ENCODE measurements at regions not wholly inside any gene's neighbourhood (a gene's known extent, or its start where the extent isn't known, plus 50 kb on each side); places are given as distances from the start of the nearest gene placed in this dataset.
A peak's percentile ranks its signal among the peaks of the same experiment; 100 is the strongest.
"Not testable (repeated sequence)": the region's sequence is repeated elsewhere in the genome, so short reads cannot be mapped to it uniquely, and the experiment has no call there.

- not testable (repeated sequence) for DNase-seq (ENCODE audit: low spot score); H4K20me1 ChIP-seq (ENCODE audit: insufficient read depth, poor library complexity, severe bottlenecking); H3K4me3 ChIP-seq; H3K27me3 ChIP-seq; H3K4me1 ChIP-seq (ENCODE audit: insufficient read depth); H3K79me2 ChIP-seq; H3K4me2 ChIP-seq; H3K36me3 ChIP-seq (replicated peaks; ENCODE audit: insufficient read depth, low read depth); H3K9me2 ChIP-seq (replicated peaks; ENCODE audit: insufficient read depth); H2AFZ ChIP-seq; H3K9me3 ChIP-seq (ENCODE audit: low read depth); H3K27ac ChIP-seq
- whole genome bisulfite sequencing (ENCODE audit: low lambda C conversion rate, missing lambda C conversion rate) = 71% methylated on average over 5 of the region's 5 CpGs
These were observed 317.3 kb downstream of the KLF13 start for GRCh38 chr15:31643955-31644354.

GRCh38 chr15:31644761-31645160 is 318.1 kb downstream of the KLF13 start:
- WGBS (ENCODE audit: low lambda C conversion rate, missing lambda C conversion rate) = 70% methylated on average over 3 of the region's 3 CpGs
- H3K9me3 ChIP-seq (ENCODE audit: low read depth); H3K36me3 ChIP-seq (replicated peaks; ENCODE audit: insufficient read depth, low read depth); H3K4me3 ChIP-seq; H3K4me1 ChIP-seq (ENCODE audit: insufficient read depth); H3K4me2 ChIP-seq; H3K79me2 ChIP-seq; H3K27me3 ChIP-seq; H3K9me2 ChIP-seq (replicated peaks; ENCODE audit: insufficient read depth); H3K27ac ChIP-seq; H4K20me1 ChIP-seq (ENCODE audit: insufficient read depth, poor library complexity, severe bottlenecking); DNase-seq (ENCODE audit: low spot score); H2AFZ ChIP-seq: not testable (repeated sequence)

GRCh38 chr15:31647337-31647826 is 320.7 kb downstream of the KLF13 start:
- H3K9me3 ChIP-seq (ENCODE audit: low read depth); DNase-seq (ENCODE audit: low spot score); H3K9me2 ChIP-seq (replicated peaks; ENCODE audit: insufficient read depth); H3K4me2 ChIP-seq; H3K36me3 ChIP-seq (replicated peaks; ENCODE audit: insufficient read depth, low read depth); H3K4me1 ChIP-seq (ENCODE audit: insufficient read depth); H3K27ac ChIP-seq; H3K4me3 ChIP-seq; H3K79me2 ChIP-seq; H4K20me1 ChIP-seq (ENCODE audit: insufficient read depth, poor library complexity, severe bottlenecking); H2AFZ ChIP-seq; H3K27me3 ChIP-seq: not testable (repeated sequence)
- whole genome bisulfite sequencing (ENCODE audit: low lambda C conversion rate, missing lambda C conversion rate) = 58% methylated on average over 5 of the region's 5 CpGs

GRCh38 chr15:31649634-31650033 is 323.0 kb downstream of the KLF13 start:
- not testable (repeated sequence) for H3K27ac ChIP-seq; H3K36me3 ChIP-seq (replicated peaks; ENCODE audit: insufficient read depth, low read depth); H3K27me3 ChIP-seq; H3K79me2 ChIP-seq; H2AFZ ChIP-seq; H3K4me3 ChIP-seq; DNase-seq (ENCODE audit: low spot score); H4K20me1 ChIP-seq (ENCODE audit: insufficient read depth, poor library complexity, severe bottlenecking); H3K4me2 ChIP-seq; H3K4me1 ChIP-seq (ENCODE audit: insufficient read depth); H3K9me3 ChIP-seq (ENCODE audit: low read depth); H3K9me2 ChIP-seq (replicated peaks; ENCODE audit: insufficient read depth)
- 80% methylated on average over 7 of the region's 7 CpGs for WGBS (ENCODE audit: low lambda C conversion rate, missing lambda C conversion rate)

- not testable (repeated sequence) for H3K4me1 ChIP-seq (ENCODE audit: insufficient read depth); DNase-seq (ENCODE audit: low spot score)
- TF ChIP-seq CTCF (IDR thresholded peaks at IDR 0.05; ENCODE audit: poor library complexity) = peak; percentile 37
These were observed 323.5 kb downstream of the KLF13 start for GRCh38 chr15:31650055-31650701.

GRCh38 chr15:31656915-31657314 is 330.3 kb downstream of the KLF13 start:
- DNase-seq (ENCODE audit: low spot score); H3K4me1 ChIP-seq (ENCODE audit: insufficient read depth); H3K4me2 ChIP-seq; H3K9me3 ChIP-seq (ENCODE audit: low read depth); H3K9me2 ChIP-seq (replicated peaks; ENCODE audit: insufficient read depth); H3K79me2 ChIP-seq; H3K27me3 ChIP-seq; H3K27ac ChIP-seq; H2AFZ ChIP-seq; H3K4me3 ChIP-seq; H3K36me3 ChIP-seq (replicated peaks; ENCODE audit: insufficient read depth, low read depth); H4K20me1 ChIP-seq (ENCODE audit: insufficient read depth, poor library complexity, severe bottlenecking): not testable (repeated sequence)
- WGBS (ENCODE audit: low lambda C conversion rate, missing lambda C conversion rate) = 64% methylated on average over 8 of the region's 8 CpGs

More at GRCh38 chr15:31650055-31650701, 323.5 kb downstream of the KLF13 start:
- not testable (repeated sequence) for H3K79me2 ChIP-seq; H3K9me3 ChIP-seq (ENCODE audit: low read depth); H3K36me3 ChIP-seq (replicated peaks; ENCODE audit: insufficient read depth, low read depth); H4K20me1 ChIP-seq (ENCODE audit: insufficient read depth, poor library complexity, severe bottlenecking); H3K9me2 ChIP-seq (replicated peaks; ENCODE audit: insufficient read depth); H2AFZ ChIP-seq; H3K4me2 ChIP-seq; H3K4me3 ChIP-seq; H3K27me3 ChIP-seq; H3K27ac ChIP-seq
- WGBS (ENCODE audit: low lambda C conversion rate, missing lambda C conversion rate) = 20% methylated on average over 1 of the region's 6 CpGs

All from hepatocyte (in vitro differentiated cells).